OCI-LY7 (cell line): ENCODE measurements at regions not wholly inside any gene's neighbourhood (a gene's known extent, or its start where the extent isn't known, plus 50 kb on each side); places are given as distances from the start of the nearest gene placed in this dataset.

Experiments used
- BruUV-seq: library from RNA; stranded (reverse); fragments of 400-500 nt; replicated peaks from 2 replicates; lab custom pipeline; 2021; lab: Mats Ljungman, UMichigan
- CTCF ChIA-PET: fragments of 300-600 bp; sonication (Branson Sonifier 250); formaldehyde crosslinking; loops from one replicate; lab custom pipeline; 2022; ENCODE audit warnings: antibody characterized with exemption; ENCODE audit not compliant: unreplicated experiment; lab: Charles Lee
- POLR2A ChIA-PET: fragments of 300-600 bp; sonication (Branson Sonifier 250); formaldehyde crosslinking; loops from one replicate; lab custom pipeline; 2022; ENCODE audit warnings: antibody characterized with exemption; lab: Charles Lee
- DNase-seq: peaks from one replicate; pipeline ENCODE4 v3.0.0-alpha.2; 2015; ENCODE audit warnings: low spot score
- H2AFZ ChIP-seq: fragments of 200-600 bp; sonication (generic), shearing (Covaris generic); 2 replicates; pipeline ENCODE4 v1.6.1; 2014; ENCODE audit warnings: mild to moderate bottlenecking, antibody characterized with exemption, low read length, moderate library complexity
- H3K27ac ChIP-seq: fragments of 200-600 bp; sonication (generic); 2 replicates; pipeline ENCODE4 v1.5.1; 2014; ENCODE audit warnings: mixed run types, low read depth, mild to moderate bottlenecking, moderate library complexity, low read length, inconsistent platforms; ENCODE audit not compliant: poor library complexity, severe bottlenecking
- H3K36me3 ChIP-seq: fragments of 200-600 bp; sonication (generic); 2 replicates; pipeline ENCODE4 v1.6.1; 2014; ENCODE audit warnings: mild to moderate bottlenecking, antibody characterized with exemption, low read length, moderate library complexity, mixed read lengths; ENCODE audit not compliant: insufficient read depth
- H3K4me1 ChIP-seq: fragments of 200-600 bp; sonication (generic); 2 replicates; pipeline ENCODE4 v1.5.1; 2014; ENCODE audit warnings: mild to moderate bottlenecking, low read length; ENCODE audit not compliant: insufficient read depth, poor library complexity, severe bottlenecking
- H3K4me2 ChIP-seq: fragments of 200-600 bp; sonication (generic); 2 replicates; pipeline ENCODE4 v1.6.1; 2014; ENCODE audit warnings: mild to moderate bottlenecking, low read length
- H3K4me3 ChIP-seq: fragments of 200-600 bp; sonication (generic); 2 replicates; pipeline ENCODE4 v1.5.1; 2014; ENCODE audit warnings: mild to moderate bottlenecking, low read depth, low read length; ENCODE audit not compliant: poor library complexity, severe bottlenecking
- H3K79me2 ChIP-seq: fragments of 200-600 bp; sonication (generic); 2 replicates; pipeline ENCODE4 v1.6.1; 2016; ENCODE audit warnings: low read depth, mild to moderate bottlenecking, low read length, moderate library complexity, mixed read lengths; ENCODE audit not compliant: insufficient read depth
- H3K9me2 ChIP-seq: fragments of 200-600 bp; sonication (generic); 2 replicates; pipeline ENCODE4 v1.6.1; 2016; ENCODE audit warnings: mild to moderate bottlenecking, low read length, mixed read lengths; ENCODE audit not compliant: insufficient read depth
- H3K9me3 ChIP-seq: fragments of 200-600 bp; sonication (generic); 2 replicates; pipeline ENCODE4 v1.6.1; 2014; ENCODE audit warnings: mild to moderate bottlenecking, mixed run types, low read length, mixed read lengths
- H4K20me1 ChIP-seq: fragments of 200-600 bp; sonication (generic); 2 replicates; pipeline ENCODE4 v1.6.1; 2014; ENCODE audit warnings: mild to moderate bottlenecking, antibody characterized with exemption, low read length, moderate library complexity, mixed read lengths; ENCODE audit not compliant: insufficient read depth
- CTCF ChIP-seq: fragments of 200-600 bp; sonication (generic); conservative IDR thresholded peaks from 2 replicates; pipeline ENCODE4 v1.5.1; 2014; ENCODE audit warnings: mild to moderate bottlenecking, antibody characterized with exemption, low read length, moderate library complexity, mixed read lengths
- EZH2phosphoT487 ChIP-seq: fragments of 200-600 bp; sonication (generic); IDR thresholded peaks from 2 replicates; pipeline ENCODE4 v1.6.1; 2018; ENCODE audit warnings: low read depth, borderline replicate concordance, mild to moderate bottlenecking, mixed run types, antibody characterized with exemption, low read length, moderate library complexity, mixed read lengths
- intact Hi-C: fragments of 100-400 bp; cut with micrococcal nuclease; formaldehyde crosslinking; loops from one replicate; pipeline ENCODE4 v1.10.0; 2022; ENCODE audit not compliant: unreplicated experiment

- no peaks in the 10 kb centered on the region for H3K9me2 ChIP-seq
- BruUV-seq = no TSS peak
- no peaks in the 10 kb centered on the region for H4K20me1 ChIP-seq
- ChIA-PET POLR2A (interaction anchor here (0.7 kb wide), 1 partner anchor 972 kb away, joined by 3 read pairs; no protein-coding TSS in a partner anchor), CTCF (no interaction called here)
- H3K4me3 ChIP-seq = no peak overlapping the region
- intact Hi-C loops = no loop called here
- no peak overlapping the region for H3K4me2 ChIP-seq
- no peaks in the 10 kb centered on the region for H3K4me1 ChIP-seq
- no peaks in the 10 kb centered on the region for H3K9me3 ChIP-seq
- no peaks in the 10 kb centered on the region for H3K36me3 ChIP-seq
- H3K79me2 ChIP-seq = no peaks in the 10 kb centered on the region
- no peak for DNase-seq
- no peak overlapping the region for H3K27ac ChIP-seq
- TF ChIP-seq CTCF (no peak), EZH2phosphoT487 (no peak)
- no peak overlapping the region for H2AFZ ChIP-seq
Measured at GRCh38 chr11:28815110-28815509, 706.9 kb downstream of the METTL15 start.

GRCh38 chr11:28808771-28809170 is 700.6 kb downstream of the METTL15 start:
- Histone ChIP-seq H4K20me1 (no peaks in the 10 kb centered on the region), H3K4me3 (no peak overlapping the region), H3K36me3 (no peaks in the 10 kb centered on the region), H3K9me3 (no peaks in the 10 kb centered on the region), H3K4me2 (no peak overlapping the region), H3K9me2 (no peaks in the 10 kb centered on the region), H3K4me1 (no peaks in the 10 kb centered on the region), H3K79me2 (no peaks in the 10 kb centered on the region), H3K27ac (no peak overlapping the region), H2AFZ (no peak overlapping the region)
- no TSS peak for BruUV-seq
- no peak for DNase-seq
- ChIA-PET POLR2A (no interaction called here), CTCF (no interaction called here)
- TF ChIP-seq EZH2phosphoT487 (no peak), CTCF (no peak)
- intact Hi-C loops = no loop called here

GRCh38 chr11:28799316-28799715 is 691.1 kb downstream of the METTL15 start:
- ChIA-PET CTCF (no interaction called here), POLR2A (no interaction called here)
- no peaks in the 10 kb centered on the region for H3K4me1 ChIP-seq
- no peaks in the 10 kb centered on the region for H3K79me2 ChIP-seq
- no peak overlapping the region for H2AFZ ChIP-seq
- H3K4me2 ChIP-seq = no peak overlapping the region
- BruUV-seq = no TSS peak
- TF ChIP-seq CTCF (no peak), EZH2phosphoT487 (no peak)
- H3K36me3 ChIP-seq = no peaks in the 10 kb centered on the region
- H3K4me3 ChIP-seq = no peak overlapping the region
- H3K27ac ChIP-seq = no peak overlapping the region
- intact Hi-C loops = no loop called here
- H3K9me3 ChIP-seq = no peaks in the 10 kb centered on the region
- DNase-seq = no peak
- H4K20me1 ChIP-seq = no peaks in the 10 kb centered on the region
- no peaks in the 10 kb centered on the region for H3K9me2 ChIP-seq
